Hematopoietic multipotent progenitor cell treated with erythropoietin and hydrocortisone succinate and interleukin-3 and kit ligand, for 8 days (in vitro differentiated cells): ENCODE measurements at regions not wholly inside any gene's neighbourhood (a gene's known extent, or its start where the extent isn't known, plus 50 kb on each side); places are given as distances from the start of the nearest gene placed in this dataset.
"Not testable (repeated sequence)": the region's sequence is repeated elsewhere in the genome, so short reads cannot be mapped to it uniquely, and the experiment has no call there.

Experiments
- DNase-seq: peaks from one replicate; pipeline ENCODE4 v3.0.0-alpha.2; 2015

- no peak for DNase-seq
These were observed 59.6 kb upstream of the MAN2A1 start for GRCh38 chr5:109630093-109630492.

- no peak for DNase-seq
These were observed 61.1 kb upstream of the MAN2A1 start for GRCh38 chr5:109628591-109628990.

- DNase-seq = not testable (repeated sequence)
These were observed 68.5 kb upstream of the MAN2A1 start for GRCh38 chr5:109621266-109621665.

GRCh38 chr5:109620651-109621050, 69.1 kb upstream of the MAN2A1 start:
- DNase-seq = no peak

- DNase-seq = no peak
These were observed 70.1 kb upstream of the MAN2A1 start for GRCh38 chr5:109619606-109620005.

- DNase-seq = no peak
These were observed 70.7 kb upstream of the MAN2A1 start for GRCh38 chr5:109619021-109619460.

GRCh38 chr5:109614981-109615380, 74.7 kb upstream of the MAN2A1 start:
- DNase-seq = peak; percentile 64

GRCh38 chr5:109614301-109614700, 75.4 kb upstream of the MAN2A1 start:
- no peak for DNase-seq

- no peak for DNase-seq
These were observed 77.3 kb upstream of the MAN2A1 start for GRCh38 chr5:109612278-109612905.

GRCh38 chr5:109611505-109611904, 78.2 kb upstream of the MAN2A1 start:
- DNase-seq = no peak

- DNase-seq = no peak
These were observed 78.7 kb upstream of the MAN2A1 start for GRCh38 chr5:109611061-109611460.

- no peak for DNase-seq
These were observed 79.1 kb upstream of the MAN2A1 start for GRCh38 chr5:109610581-109610980.

GRCh38 chr5:109605207-109605730, 84.5 kb upstream of the MAN2A1 start:
- no peak for DNase-seq

- DNase-seq = no peak
These were observed 85.0 kb upstream of the MAN2A1 start for GRCh38 chr5:109604758-109605157.

- DNase-seq = no peak
These were observed 88.0 kb upstream of the MAN2A1 start for GRCh38 chr5:109601736-109602135.

GRCh38 chr5:109597893-109598292, 91.8 kb upstream of the MAN2A1 start:
- no peak for DNase-seq

- DNase-seq = no peak
These were observed 95.5 kb upstream of the MAN2A1 start for GRCh38 chr5:109594217-109594616.

GRCh38 chr5:109590799-109591198, 98.9 kb upstream of the MAN2A1 start:
- DNase-seq = no peak

GRCh38 chr5:109589986-109590385, 99.7 kb upstream of the MAN2A1 start:
- peak; percentile 33 for DNase-seq

- DNase-seq = no peak
These were observed 100.5 kb upstream of the MAN2A1 start for GRCh38 chr5:109589239-109589638.

GRCh38 chr5:109588281-109589035, 101.3 kb upstream of the MAN2A1 start:
- DNase-seq = no peak

GRCh38 chr5:109584986-109585599, 104.6 kb upstream of the MAN2A1 start:
- no peak for DNase-seq

GRCh38 chr5:109580225-109580624, 109.5 kb upstream of the MAN2A1 start:
- no peak for DNase-seq

- DNase-seq = no peak
These were observed 114.2 kb upstream of the MAN2A1 start for GRCh38 chr5:109575506-109575905.
